PFSK-1 (cell line): ENCODE measurements at regions not wholly inside any gene's neighbourhood (a gene's known extent, or its start where the extent isn't known, plus 50 kb on each side); places are given as distances from the start of the nearest gene placed in this dataset.

Experiments used
- POLR2AphosphoS5 ChIP-seq: IDR thresholded peaks from 2 replicates; pipeline ENCODE4 v1.6.1; 2012; ENCODE audit warnings: low read depth, mild to moderate bottlenecking, control low read depth, low read length, moderate library complexity
- SIN3A ChIP-seq: IDR thresholded peaks from 2 replicates; pipeline ENCODE4 v1.6.1; 2012; ENCODE audit warnings: mild to moderate bottlenecking, low read length, moderate library complexity, borderline replicate concordance; ENCODE audit not compliant: insufficient read depth

GRCh38 chr3:147672035-147672434, 262.9 kb downstream of the ZIC1 start:
- TF ChIP-seq POLR2AphosphoS5 (no peak), SIN3A (no peak)
